HG03280 (cell line): ENCODE measurements at regions not wholly inside any gene's neighbourhood (a gene's known extent, or its start where the extent isn't known, plus 50 kb on each side); places are given as distances from the start of the nearest gene placed in this dataset.
"Not testable (repeated sequence)": the region's sequence is repeated elsewhere in the genome, so short reads cannot be mapped to it uniquely, and the experiment has no call there.

Experiments
- ATAC-seq: cut with Tn5 transposase; IDR thresholded peaks from one replicate; pipeline ENCODE4 v1.9.1; 2021; ENCODE audit warnings: mild to moderate bottlenecking, moderate library complexity; ENCODE audit not compliant: unreplicated experiment

DNA sequence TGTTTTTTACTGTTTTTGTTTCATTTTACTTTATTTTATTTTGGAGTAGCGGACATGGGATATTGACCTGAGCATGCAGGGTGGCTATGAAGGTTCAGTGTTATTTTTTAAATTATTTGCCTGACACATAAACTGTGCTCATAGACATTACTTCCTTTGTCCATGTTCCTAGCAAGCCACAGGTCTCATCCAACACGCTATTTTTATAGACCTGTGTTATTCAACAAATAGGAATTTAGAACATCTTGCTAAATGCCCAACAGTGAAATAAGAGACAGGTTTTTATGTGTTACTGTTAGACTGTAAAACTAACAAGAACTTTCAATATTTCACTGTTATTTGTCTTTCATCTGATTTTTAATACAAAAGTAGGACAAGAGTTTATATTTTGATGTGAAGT lies 756.4 kb downstream of the KCNT2 start:
- no peak for ATAC-seq

DNA sequence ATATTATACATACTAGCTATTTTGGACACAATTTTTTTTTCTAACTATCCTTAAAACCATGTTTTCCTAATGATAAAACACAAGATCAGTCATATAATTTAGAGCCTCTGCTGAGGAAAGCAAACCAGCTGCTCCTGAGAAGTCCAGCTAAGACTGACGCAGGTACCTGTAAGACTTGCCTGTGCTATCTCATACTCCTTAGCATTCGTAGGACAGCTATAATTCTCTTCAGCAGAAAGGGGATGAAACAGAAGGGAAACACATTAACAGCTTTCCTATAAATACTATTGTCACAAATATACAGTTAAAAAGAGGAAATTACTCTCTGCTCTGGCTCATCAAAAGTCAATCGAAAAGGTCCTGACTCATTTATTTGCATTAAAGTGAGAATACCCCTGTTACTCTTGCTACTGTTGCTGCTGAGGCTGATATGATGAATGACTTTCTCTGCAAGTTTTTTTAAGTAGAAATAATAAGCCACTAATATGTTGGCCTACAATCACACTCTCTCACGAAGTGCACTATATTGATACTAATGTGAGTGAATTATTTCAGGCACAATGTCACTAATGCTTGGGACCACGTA lies 757.1 kb downstream of the KCNT2 start:
- ATAC-seq: no peak

DNA sequence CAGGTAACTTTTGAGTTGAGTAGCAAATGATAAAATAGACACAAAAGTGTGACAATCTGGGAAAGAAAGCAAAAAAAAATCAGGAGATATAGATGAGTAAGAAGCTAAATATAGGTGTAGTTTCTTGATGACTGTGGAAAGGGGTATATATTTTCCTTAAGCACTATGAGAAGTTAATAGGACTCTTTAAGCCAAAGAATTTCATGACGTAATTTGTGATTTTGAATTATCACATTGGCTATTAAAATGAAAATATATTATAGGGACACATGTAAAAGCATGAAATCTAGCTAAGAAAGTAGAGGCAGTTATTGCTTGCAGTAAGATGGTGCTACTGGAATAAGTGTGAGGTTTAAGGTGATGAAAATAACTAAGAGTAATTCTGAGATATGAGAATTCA lies 759.1 kb downstream of the KCNT2 start:
- ATAC-seq: no peak

DNA sequence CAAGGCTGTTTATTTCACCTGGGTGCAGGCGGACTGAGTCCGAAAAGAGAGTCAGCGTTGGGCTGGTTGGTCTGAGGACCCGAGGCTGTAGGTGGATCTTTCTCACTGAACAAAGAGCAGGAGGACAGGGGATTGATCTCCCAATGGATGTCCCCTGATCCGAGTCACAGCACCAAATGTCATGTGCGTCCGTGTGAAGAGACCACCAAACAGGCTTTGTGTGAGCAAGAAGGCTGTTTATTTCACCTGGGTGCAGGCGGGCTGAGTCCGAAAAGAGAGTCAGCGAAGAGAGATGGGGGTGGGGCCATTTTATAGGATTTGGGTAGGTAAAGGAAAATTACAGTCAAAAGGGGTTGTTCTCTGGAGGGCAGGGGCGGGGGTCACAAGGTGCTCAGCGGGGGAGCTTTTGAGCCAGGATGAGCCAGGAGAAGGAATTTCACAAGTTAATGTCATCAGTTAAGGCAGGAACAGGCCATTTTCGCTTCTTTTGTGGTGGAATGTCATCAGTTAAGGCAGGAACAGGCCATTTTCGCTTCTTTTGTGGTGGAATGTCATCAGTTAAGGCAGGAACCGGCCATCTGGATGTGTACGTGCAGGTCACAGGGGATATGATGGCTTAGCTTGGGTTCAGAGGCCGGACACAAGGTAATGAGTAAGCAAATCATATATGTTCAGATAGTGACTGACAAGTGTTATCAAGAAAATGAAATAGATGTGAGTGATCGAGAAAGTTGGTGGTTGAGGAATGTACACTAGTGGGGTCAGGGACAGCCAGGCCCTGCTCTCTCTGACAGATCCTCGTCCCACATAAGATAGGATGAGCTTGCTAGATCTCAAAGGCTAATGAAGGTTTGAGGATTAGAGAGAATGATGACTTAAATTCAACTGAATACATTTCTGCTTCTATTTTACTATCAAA lies 760.0 kb downstream of the KCNT2 start:
- ATAC-seq: not testable (repeated sequence)

DNA sequence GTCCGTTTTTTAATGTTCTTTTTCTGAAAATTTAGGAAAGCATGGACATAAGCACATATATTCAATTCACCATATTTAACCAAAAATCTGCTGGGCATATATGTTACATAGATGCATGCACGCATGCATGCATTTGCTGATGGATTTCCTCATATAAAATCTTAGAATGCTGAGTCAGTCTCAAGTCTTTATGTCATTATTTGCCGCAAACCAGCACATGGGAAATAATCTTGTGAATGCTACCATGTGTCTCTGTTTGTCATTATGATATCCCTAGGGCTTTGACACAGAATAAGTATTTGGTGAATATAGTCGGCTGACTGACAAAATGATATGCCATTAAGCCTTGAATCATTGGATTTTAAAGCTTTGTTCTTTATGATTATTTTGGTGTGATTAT lies 776.5 kb downstream of the KCNT2 start:
- ATAC-seq: no peak

DNA sequence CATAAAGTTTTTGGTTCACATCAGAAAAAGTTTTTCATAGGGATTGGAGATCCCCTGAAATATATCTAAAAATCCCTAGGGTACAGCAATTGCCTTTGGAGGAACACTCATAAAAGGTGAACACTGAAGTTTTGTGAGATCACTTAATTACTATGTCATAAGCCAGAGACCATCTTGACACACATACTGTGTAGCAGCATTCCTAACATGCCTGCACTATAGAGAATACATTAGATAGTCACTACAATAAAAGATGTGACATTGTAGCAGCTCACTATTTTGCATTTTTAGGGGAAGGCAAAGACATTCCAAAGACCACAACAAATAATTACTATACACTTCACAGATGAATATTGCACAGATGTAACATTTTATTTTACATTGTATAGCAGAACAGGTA lies 779.9 kb downstream of the KCNT2 start:
- no peak for ATAC-seq

DNA sequence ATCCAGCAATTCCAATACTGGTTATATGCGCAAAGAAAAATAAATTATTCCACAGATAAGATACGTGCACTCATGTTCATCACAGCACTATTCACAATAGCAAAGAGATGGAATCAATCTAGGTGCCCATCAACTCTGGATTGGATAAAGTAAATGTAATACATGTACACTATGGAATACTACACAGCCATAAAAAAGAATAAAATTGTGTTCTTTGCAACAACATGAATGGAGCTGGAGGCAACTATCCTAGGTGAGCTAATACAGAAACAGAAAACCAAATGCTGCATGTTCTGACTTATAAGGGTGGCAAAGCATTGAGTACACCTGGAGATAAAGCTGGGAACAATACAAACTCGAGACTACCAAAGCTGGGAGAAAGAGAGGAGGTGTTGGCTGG lies 787.3 kb downstream of the KCNT2 start:
- no peak for ATAC-seq

DNA sequence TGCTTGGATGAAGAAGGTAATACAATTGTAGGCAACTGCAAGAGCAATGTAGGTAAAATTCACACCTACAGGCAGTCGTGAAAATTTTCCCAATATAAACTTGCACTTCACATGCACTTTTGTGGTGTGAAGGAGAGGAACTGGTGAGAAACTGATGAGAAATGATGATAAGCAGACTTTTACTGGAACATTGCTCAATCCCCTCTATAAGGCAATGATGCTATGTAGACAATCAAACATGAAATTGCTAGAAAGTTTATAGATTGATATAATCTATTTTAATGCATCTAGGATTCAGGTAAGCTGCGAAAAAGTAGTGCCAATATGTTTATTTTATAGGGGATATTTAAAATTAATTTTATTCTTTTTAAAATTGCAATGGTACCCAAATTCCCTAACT lies 802.2 kb downstream of the KCNT2 start:
- ATAC-seq: no peak

DNA sequence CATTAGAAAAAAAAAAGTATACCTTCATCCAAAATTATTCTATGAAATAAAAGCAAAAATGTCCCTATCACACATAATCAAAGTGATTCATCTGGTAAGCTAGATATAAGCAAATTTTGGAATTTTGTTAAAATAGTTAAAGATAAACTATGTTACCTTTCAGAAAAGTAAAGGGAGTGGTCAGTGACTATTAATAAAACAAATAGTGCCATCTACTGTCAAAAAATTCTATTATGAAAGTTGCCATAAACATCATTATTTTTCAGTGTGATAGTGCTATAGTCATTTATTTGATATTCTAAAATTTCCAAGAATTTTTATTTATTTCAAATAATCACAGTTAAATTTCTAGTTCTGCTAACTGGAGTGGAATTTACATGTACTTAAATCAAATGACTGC lies 803.7 kb downstream of the KCNT2 start:
- ATAC-seq: no peak

DNA sequence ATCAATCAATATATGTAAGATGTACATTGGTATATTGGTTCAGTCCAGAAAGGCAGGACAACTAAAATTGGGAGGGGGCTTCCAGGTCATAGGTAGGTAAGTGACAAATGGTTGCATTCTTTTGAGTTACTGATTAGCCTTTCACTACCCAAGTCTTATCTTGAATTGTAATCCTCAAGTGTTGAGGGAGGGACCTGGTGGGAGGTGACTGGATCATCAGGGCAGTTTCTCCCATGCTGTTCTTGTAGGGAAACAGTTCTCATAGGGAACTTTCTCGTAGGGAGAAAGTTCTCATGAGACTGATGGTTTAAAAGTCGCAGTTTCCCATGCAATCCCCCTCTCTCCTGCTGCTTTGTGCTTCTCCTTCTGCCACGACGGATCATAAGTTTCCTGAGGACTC lies 809.2 kb downstream of the KCNT2 start:
- ATAC-seq: no peak

DNA sequence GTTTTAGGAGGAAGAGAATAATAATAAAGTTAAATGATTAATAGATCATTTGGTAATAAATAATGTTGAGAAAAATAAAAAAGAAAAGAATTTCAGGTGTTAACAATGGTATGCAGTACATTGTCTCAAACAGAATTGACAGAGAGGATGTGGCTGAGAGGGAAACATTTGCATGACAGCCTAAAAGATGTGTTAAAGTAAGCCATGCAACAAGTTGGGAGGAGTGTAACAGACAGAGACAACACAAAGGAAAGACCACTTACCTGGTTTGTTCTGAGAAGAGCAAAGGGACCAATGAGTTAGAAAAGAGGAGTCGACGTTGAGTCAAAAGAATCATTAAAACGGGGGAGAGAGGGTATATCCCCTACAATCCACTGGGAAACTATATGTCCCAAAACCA lies 814.0 kb downstream of the KCNT2 start:
- ATAC-seq: no peak

DNA sequence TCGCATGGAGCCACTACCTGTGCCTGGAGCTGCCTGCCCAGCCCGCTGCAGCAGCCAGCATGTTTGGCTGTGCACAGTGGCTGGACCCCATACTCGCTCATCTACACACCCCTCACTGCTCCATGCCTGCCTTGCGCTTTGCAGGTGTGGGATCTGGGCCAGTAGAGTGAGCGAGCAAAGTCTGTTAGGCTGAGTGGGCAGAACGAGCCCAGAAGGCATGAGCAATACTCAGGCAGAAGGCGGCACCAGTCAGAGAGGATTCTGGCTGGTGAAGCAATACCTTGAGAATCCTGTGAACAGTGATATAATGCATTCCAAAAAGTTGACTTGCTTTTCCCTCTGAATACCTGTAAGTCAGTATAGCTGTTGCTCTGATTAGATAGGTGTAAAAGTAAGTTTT lies 816.4 kb downstream of the KCNT2 start:
- no peak for ATAC-seq

DNA sequence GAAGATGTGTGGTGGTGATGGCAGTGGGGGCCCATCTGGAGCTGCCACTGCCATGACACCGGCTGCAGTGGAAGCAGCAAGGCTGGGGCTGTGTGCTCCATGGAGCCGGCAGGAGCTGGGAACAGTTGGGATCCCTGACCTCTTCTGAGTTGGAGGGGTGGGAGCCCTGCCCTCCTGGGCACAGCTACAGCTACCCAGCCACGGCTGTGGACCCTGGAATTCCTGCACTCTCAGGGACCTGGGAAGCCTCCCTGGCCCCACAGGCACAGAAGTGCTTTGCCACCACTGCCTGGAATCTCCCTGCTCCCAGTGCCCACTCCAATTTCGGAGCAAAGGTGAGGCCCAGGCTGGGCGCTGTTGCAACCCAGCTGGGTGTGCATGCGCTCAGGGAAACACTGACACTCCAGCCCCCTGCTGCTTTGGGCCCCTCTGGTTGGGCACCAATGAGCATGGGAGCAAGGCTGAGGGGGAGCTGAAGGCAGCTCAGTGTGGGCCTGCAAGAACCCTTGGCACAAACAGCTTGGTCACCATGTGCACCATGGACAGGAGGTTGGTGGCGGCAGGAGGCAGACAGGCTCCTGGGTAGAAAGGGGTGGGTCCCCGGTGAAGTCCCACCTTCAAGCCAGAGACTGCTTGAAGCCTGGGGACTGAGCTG lies 817.6 kb downstream of the KCNT2 start:
- no peak for ATAC-seq

DNA sequence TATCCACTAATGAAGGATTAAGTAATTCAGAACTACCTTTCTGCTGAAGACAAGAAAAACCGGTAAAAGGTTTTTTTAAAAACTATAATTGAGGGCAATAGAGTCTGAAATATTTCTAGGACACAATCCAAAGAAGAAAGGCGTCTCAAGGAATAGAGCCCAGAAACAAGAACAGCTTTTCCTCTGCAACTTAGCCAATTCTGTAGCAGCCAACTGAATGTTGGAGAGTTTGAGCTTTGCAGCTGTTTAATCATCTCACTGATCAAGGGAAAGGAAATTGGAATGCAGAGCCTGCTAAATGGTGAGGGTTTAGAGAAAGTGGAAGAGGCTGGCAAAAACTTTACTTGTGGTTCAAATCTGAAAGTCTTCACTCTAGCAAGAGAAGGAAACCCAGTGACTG lies 818.9 kb downstream of the KCNT2 start:
- no peak for ATAC-seq

DNA sequence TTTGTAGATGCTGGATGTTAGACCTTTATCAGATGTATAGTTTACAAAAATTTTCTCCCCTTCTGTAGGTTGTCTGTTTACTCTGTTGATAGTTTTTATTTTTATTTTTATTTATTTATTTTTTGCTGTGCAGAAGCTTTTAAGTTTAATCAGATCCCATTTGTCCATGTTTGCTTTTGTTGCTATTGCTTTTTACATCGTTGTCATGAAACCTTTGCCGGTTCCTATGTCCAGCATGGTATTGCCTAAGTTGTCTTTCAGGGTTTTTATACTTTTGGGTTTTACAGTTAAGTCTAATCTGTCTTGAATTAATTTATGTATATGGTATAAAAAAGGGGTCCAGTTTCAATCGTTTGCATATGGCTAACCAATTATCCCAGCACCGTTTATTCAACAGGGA lies 819.5 kb downstream of the KCNT2 start:
- no peak for ATAC-seq

DNA sequence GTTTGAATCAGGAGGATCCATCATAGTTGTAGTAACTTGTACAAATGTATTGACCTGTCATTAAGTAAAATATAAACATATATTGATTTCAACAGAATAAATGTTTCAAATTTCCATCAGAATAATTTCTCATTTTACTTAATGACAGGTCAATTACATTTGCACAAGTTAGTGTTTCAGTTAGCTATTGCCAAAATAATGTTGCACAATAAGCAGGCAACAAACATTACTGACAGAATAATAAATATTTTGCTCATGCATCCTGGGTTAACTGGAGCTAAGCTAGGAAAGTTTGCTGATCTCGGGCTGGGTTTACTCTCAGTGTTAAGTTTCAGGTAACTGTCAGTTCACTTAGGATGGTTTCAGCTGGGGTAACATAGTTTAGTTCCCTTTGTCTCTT lies 822.4 kb downstream of the KCNT2 start:
- ATAC-seq: no peak

DNA sequence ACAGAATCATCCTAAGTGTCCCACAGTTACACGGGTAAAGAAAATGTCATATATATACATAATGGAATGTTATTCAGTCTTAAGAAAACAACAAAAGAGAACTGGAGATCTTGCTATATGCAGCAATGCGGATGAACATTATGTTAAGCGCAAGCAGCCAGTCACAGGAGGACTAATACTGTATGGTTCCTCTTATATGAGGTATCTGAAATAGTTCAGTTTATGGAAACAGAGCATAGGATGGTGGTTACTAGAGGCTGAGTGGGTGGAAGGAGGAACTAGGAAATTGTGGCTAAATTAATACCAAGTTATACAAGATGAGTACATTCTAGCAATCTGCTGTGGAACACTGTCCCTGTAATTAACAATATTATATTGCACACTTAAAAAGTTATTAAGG lies 834.3 kb downstream of the KCNT2 start:
- no peak for ATAC-seq

DNA sequence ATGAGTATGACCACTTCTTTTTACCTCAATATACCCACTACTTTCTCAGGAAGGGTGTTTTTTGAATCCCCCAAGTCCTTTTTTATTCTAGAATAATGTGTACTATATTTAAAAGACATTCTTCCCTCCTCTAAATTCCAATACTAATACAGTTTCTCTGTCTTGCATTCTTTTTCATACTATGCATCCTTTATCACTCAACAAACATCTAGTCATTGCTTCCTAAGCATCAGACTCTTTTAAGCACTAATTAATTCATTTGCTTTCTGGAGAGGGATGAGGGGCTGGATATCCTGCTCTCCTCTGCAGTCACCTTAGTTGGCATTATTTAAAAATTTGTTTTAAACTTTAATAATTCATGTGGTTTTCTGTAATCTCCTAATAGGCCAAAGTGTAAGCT lies 838.8 kb downstream of the KCNT2 start:
- no peak for ATAC-seq

DNA sequence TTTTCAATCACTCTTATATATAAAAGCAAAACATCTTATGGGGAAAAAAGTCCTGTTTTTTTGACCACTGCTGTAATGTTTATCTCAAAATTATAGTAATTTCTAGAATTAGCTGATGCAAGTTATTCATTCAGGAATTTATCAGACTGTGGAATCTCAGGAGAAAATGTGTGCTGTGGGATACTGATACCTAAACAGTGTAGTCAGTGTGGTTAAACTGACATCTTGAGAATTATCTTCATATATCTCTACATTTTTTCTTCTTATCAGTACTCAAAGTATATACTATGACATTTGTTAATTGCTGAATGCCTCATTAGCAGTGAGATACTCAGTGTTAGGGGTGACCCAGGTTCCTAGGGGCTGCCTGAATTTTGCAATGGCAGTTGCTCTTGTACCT lies 839.3 kb downstream of the KCNT2 start:
- no peak for ATAC-seq

DNA sequence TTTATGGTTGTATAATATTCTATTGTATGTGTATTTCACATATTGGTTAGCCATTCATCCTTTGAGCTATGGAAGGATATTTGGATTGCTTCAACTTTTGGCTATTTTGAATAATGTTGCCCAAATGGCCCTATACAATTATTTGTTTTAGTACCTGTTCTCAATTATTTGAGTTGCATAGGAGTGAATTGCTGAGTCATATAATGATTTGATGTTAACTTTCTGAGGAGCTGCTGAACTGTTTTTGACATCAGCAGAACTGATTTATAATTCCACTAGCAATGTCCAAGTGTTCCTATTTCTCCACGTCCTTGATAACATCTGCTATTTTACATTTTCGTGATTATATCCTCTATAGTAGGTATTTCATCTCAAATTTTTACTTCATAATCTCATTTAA lies 839.9 kb downstream of the KCNT2 start:
- ATAC-seq: no peak

DNA sequence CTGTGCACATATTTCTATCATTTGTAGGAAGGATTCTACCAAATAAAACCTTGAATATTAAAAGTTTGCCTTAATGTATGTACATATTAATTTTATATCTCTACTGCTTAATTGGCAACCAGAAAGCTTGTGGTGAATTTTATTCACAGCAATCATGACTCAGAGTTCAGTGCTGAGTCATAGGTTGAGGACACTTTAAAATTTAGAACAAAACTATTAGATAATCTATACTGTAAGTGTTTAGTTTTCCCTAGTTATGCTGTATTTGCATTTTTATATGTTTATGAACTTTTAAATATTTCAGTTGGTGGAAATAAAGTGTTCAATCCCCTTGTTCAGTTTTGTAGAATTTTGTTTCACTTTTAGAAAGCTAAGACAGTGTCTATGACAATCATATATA lies 841.5 kb downstream of the KCNT2 start:
- no peak for ATAC-seq

DNA sequence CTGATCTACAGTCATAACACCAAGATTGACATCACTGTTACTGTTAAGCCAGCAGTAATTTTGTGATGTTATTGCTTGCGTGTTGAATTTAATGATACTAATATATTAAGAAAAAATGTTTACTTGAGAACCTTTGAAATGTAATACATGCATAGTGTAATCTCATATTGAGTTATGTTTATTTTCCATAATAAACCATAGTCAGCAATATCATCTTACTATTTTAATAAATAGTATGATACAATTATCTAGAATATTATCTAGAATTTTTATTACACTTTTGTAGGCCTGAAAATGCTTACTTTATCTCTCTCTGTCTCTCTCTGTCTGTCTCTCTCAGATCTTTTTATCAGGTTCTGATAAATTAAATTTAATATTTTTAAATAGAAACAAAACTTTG lies 843.1 kb downstream of the KCNT2 start:
- ATAC-seq: no peak
